CD4-positive, CD25-positive, alpha-beta regulatory T cell (primary cell): ENCODE measurements at regions not wholly inside any gene's neighbourhood (a gene's known extent, or its start where the extent isn't known, plus 50 kb on each side); places are given as distances from the start of the nearest gene placed in this dataset.

ENCODE experiments used
- ATAC-seq, 2 donors: fragments of 150-1000 bp; cut with Tn5 transposase; one replicate each; pipeline ENCODE4 v1.10.0; 2021; ENCODE audit warnings: low read depth in 2 of 2, moderate number of reproducible peaks in 2 of 2, moderate library complexity in 1 of 2
- DNase-seq, 3 donors: peaks; one replicate each; pipeline versions ENCODE4 v3.0.0 to v3.0.0-alpha.2; 2012 to 2022; ENCODE audit warnings: mixed read lengths in 1 of 3
- H3K27ac ChIP-seq: one replicate; pipeline ENCODE4 v1.7.0; 2013; ENCODE audit warnings: mild to moderate bottlenecking, low read length; ENCODE audit not compliant: insufficient read depth, poor library complexity, severe bottlenecking
- H3K27me3 ChIP-seq: one replicate; pipeline ENCODE4 v1.7.0; 2013; ENCODE audit warnings: low read length; ENCODE audit not compliant: control insufficient read depth, insufficient read depth
- H3K36me3 ChIP-seq: one replicate; pipeline ENCODE4 v1.7.0; 2013; ENCODE audit warnings: mild to moderate bottlenecking, low read length, moderate library complexity; ENCODE audit not compliant: control insufficient read depth, insufficient read depth
- H3K4me1 ChIP-seq: 2 replicates; pipeline ENCODE4 v1.7.0; 2013; ENCODE audit warnings: mild to moderate bottlenecking, low read length; ENCODE audit not compliant: insufficient read depth, control insufficient read depth, poor library complexity, severe bottlenecking
- H3K4me3 ChIP-seq: one replicate; pipeline ENCODE4 v1.7.0; 2013; ENCODE audit warnings: low read depth, mild to moderate bottlenecking, low read length, moderate library complexity
- H3K9me3 ChIP-seq, 2 experiments: 1 replicate in 1 of 2; 2 replicates in 1 of 2; pipeline ENCODE4 v1.7.0; 2013; ENCODE audit warnings: low read length in 2 of 2, mild to moderate bottlenecking in 1 of 2, moderate library complexity in 1 of 2; ENCODE audit not compliant: control insufficient read depth in 2 of 2
- H3K27ac Mint-ChIP-seq, 3 donors: one replicate each; pipeline ENCODE4 v1.8.0; 2020 to 2022; ENCODE audit warnings: mild to moderate bottlenecking in 3 of 3, mixed read lengths in 3 of 3, moderate library complexity in 2 of 3
- H3K27me3 Mint-ChIP-seq: one replicate; pipeline ENCODE4 v1.8.0; 2022; ENCODE audit warnings: mild to moderate bottlenecking, mixed read lengths
- H3K36me3 Mint-ChIP-seq: one replicate; pipeline ENCODE4 v1.8.0; 2020; ENCODE audit warnings: mixed read lengths
- H3K4me1 Mint-ChIP-seq, 4 donors: one replicate each; pipeline ENCODE4 v1.8.0; 2020 to 2022; ENCODE audit warnings: mixed read lengths in 4 of 4, mild to moderate bottlenecking in 1 of 4
- H3K4me3 Mint-ChIP-seq, 4 donors: one replicate each; pipeline ENCODE4 v1.8.0; 2020 to 2022; ENCODE audit warnings: mild to moderate bottlenecking in 4 of 4, mixed read lengths in 4 of 4, moderate library complexity in 3 of 4
- H3K9me3 Mint-ChIP-seq, 7 donors: one replicate each; pipeline ENCODE4 v1.8.0; 2020 to 2022; ENCODE audit warnings: mixed read lengths in 7 of 7, mild to moderate bottlenecking in 3 of 7, moderate library complexity in 2 of 7

DNA sequence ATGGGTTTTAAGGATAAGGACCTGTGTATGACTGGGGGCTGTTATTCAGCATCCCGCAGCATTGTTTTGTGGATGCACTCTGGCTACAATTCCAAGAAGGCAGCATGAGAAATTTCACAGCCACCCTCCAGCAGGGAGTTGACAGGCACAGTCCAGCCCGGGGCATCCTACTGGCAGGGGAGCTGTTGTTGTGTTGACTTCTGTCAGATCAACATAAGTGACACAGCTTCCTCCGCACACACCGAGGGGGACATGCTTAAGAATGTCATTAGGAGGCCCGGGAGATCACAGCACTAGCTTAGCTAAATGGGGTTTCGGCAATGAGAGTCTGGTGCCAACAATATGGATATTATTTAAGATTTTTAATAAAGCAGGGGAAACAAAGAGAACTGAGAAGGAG, 326.5 kb downstream of the ASMT start:
- Histone ChIP-seq H3K9me3 (no peaks in the 10 kb centered on the region), H3K4me3 (no peak overlapping the region), H3K36me3 (no peaks in the 10 kb centered on the region), H3K4me1 (no peaks in the 10 kb centered on the region), H3K27me3 (no peaks in the 10 kb centered on the region), H3K27ac (no peak overlapping the region)
- no peaks in the 10 kb centered on the region for H3K36me3 Mint-ChIP-seq
- H3K4me1 Mint-ChIP-seq = peaks cover 0 to 3% (median 0%) of the 10 kb centered on the region in 4 donors
- ATAC-seq = no peak
- H3K4me3 Mint-ChIP-seq = no peak overlapping the region
- H3K9me3 Mint-ChIP-seq = peaks cover 0 to 5% (median 2%) of the 10 kb centered on the region in 7 donors
- peaks cover 4% of the 10 kb centered on the region for H3K27me3 Mint-ChIP-seq
- no peak for DNase-seq
- H3K27ac Mint-ChIP-seq = no peak overlapping the region

DNA sequence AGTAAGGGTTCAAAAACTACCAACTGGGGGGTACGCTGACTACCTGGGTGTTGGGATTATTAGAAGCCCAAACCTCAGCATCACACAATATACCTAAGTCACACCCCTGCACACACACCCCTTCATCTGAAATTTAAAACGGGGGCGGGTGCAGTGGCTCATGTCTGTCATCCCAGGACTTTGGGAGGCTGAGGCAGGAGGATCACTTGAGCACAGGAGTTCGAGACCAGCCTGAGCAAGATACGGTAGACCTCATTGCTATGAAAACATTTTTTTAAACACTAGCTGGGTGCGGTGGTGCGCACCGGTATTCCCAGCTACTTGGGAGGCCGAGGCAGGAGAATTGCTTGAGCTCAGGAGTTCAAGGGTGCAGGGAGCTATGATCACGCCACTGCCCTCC, 331.0 kb downstream of the ASMT start:
- H3K36me3 ChIP-seq = no peaks in the 10 kb centered on the region
- H3K27ac Mint-ChIP-seq = no peak overlapping the region
- H3K4me1 ChIP-seq = no peaks in the 10 kb centered on the region
- H3K9me3 Mint-ChIP-seq = peaks cover 0 to 2% (median 0%) of the 10 kb centered on the region in 7 donors
- no peaks in the 10 kb centered on the region for H3K27me3 Mint-ChIP-seq
- no peaks in the 10 kb centered on the region for H3K4me1 Mint-ChIP-seq
- H3K4me3 ChIP-seq = no peak overlapping the region
- H3K27me3 ChIP-seq = no peaks in the 10 kb centered on the region
- H3K36me3 Mint-ChIP-seq = no peaks in the 10 kb centered on the region
- no peaks in the 10 kb centered on the region for H3K9me3 ChIP-seq
- DNase-seq (no peak), ATAC-seq (no peak)
- H3K4me3 Mint-ChIP-seq = no peak overlapping the region
- H3K27ac ChIP-seq = no peak overlapping the region

GRCh38 chrX:1946974-1947373, 332.1 kb downstream of the ASMT start:
- Histone ChIP-seq H3K27me3 (no peaks in the 10 kb centered on the region), H3K27ac (no peak overlapping the region), H3K4me1 (no peaks in the 10 kb centered on the region), H3K9me3 (no peaks in the 10 kb centered on the region), H3K4me3 (no peak overlapping the region), H3K36me3 (no peaks in the 10 kb centered on the region)
- no peak for ATAC-seq
- peaks cover 0 to 2% (median 0%) of the 10 kb centered on the region in 7 donors for H3K9me3 Mint-ChIP-seq
- H3K4me1 Mint-ChIP-seq = no peaks in the 10 kb centered on the region
- no peaks in the 10 kb centered on the region for H3K36me3 Mint-ChIP-seq
- no peak overlapping the region for H3K4me3 Mint-ChIP-seq
- no peak for DNase-seq
- no peaks in the 10 kb centered on the region for H3K27me3 Mint-ChIP-seq
- H3K27ac Mint-ChIP-seq = no peak overlapping the region
